Breast epithelium (tissue), 4 donors: ENCODE measurements at regions not wholly inside any gene's neighbourhood (a gene's known extent, or its start where the extent isn't known, plus 50 kb on each side); places are given as distances from the start of the nearest gene placed in this dataset.

Source experiments
- DNase-seq, 2 donors: peaks; one replicate each; pipeline ENCODE4 v3.0.0-alpha.2; 2019; ENCODE audit warnings: low spot score in 2 of 2
- H3K27ac ChIP-seq, 2 donors: fragments of 200-600 bp; sonication (generic) in 1 of 2; one replicate each; pipeline ENCODE4 v1.5.1; 2016 to 2019; ENCODE audit warnings: mild to moderate bottlenecking in 1 of 2
- H3K27me3 ChIP-seq, 2 donors: fragments of 200-600 bp; sonication (generic) in 1 of 2; one replicate each; pipeline versions ENCODE4 v1.5.1 to v1.6.0; 2017 to 2019; ENCODE audit warnings: control low read depth in 1 of 2, mild to moderate bottlenecking in 1 of 2
- H3K36me3 ChIP-seq: fragments of 200-600 bp; one replicate; pipeline ENCODE4 v1.5.1; 2019
- H3K4me1 ChIP-seq, 2 donors: fragments of 200-600 bp; sonication (generic); one replicate each; pipeline ENCODE4 v1.5.1; 2016 to 2019; ENCODE audit warnings: control low read depth in 1 of 2
- H3K4me3 ChIP-seq, 3 donors: fragments of 200-600 bp; sonication (generic); 1 replicate in 2 of 3; 2 replicates in 1 of 3; pipeline ENCODE4 v1.5.1; 2016 to 2019; ENCODE audit warnings: mild to moderate bottlenecking in 3 of 3, moderate library complexity in 2 of 3
- H3K9me3 ChIP-seq, 2 donors: fragments of 200-600 bp; sonication (generic) in 1 of 2; one replicate each; pipeline ENCODE4 v1.5.1; 2016 to 2019; ENCODE audit warnings: control low read depth in 1 of 2
- POLR2A ChIP-seq: fragments of 450-650 bp; IDR thresholded peaks from one replicate; pipeline ENCODE4 v1.6.1; 2016; ENCODE audit warnings: antibody characterized with exemption, mild to moderate bottlenecking, moderate library complexity
- POLR2AphosphoS5 ChIP-seq, 3 donors: sonication (generic); formaldehyde crosslinking; IDR thresholded peaks; one replicate each; pipeline ENCODE4 v1.6.1; 2017; ENCODE audit warnings: antibody characterized with exemption in 3 of 3
- intact Hi-C: fragments of 100-400 bp; cut with DNase I; formaldehyde crosslinking; loops from one replicate; pipeline ENCODE4 v1.15.1; 2023; ENCODE audit warnings: low total_unique reads
- TF ChIP-seq, protein P1 (sequence below), 3 donors: fragments of 450-650 bp; IDR thresholded peaks; one replicate each; pipeline ENCODE4 v1.5.1; 2016 to 2017; ENCODE audit warnings: antibody characterized with exemption in 3 of 3, mild to moderate bottlenecking in 3 of 3, moderate library complexity in 3 of 3

DNA sequence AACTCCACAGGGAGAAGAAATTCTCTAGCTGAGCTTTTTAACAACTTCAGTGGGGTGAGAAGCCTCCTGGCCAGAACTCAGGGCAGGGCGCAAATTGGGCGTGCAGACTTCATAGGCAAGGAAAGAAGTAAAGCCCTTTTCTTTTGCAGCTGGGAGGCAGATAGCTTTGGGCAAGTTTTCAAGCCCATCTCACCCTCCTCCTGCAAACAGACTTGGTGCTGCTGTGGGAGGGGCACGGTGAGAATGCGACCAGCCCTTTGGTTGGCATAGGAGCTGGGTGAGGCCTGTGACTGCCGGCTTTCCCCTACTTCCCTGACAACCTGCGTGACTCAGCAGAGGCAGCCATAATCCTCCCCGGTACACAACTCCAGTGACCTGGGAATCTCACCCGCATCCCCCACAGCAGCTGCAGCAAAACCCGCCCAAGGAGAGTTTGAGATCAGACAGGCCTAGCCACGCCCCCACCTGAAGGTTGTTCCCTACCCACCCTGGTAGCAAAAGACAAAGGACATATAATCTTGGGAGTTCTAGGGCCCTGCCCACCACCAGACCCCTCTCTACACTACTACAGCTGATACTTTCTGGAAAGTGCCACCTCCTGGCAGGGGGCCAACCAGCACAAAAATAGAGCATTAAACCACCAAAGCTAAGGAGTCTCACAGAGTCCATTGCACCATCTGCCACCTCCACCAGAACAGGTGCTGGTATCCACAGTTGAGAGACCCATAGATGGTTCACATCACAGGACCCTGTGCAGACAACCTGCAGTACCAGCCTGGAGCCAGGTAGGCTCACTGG lies 195.5 kb upstream of the CCL2 start:
- intact Hi-C loops, result no loop called here
- Histone ChIP-seq H3K27ac (no peak overlapping the region), H3K36me3 (no peaks in the 10 kb centered on the region), H3K27me3 (peaks cover 0 to 7% of the 10 kb centered on the region in 2 donors), H3K4me1 (no peaks in the 10 kb centered on the region), H3K4me3 (no peak overlapping the region), H3K9me3 (peaks cover 6 to 10% of the 10 kb centered on the region in 2 donors)
- TF ChIP-seq POLR2AphosphoS5 (IDR thresholded peaks at IDR 0.05), result no peak
- no peak for TF ChIP-seq POLR2A
- TF ChIP-seq, protein P1, sequence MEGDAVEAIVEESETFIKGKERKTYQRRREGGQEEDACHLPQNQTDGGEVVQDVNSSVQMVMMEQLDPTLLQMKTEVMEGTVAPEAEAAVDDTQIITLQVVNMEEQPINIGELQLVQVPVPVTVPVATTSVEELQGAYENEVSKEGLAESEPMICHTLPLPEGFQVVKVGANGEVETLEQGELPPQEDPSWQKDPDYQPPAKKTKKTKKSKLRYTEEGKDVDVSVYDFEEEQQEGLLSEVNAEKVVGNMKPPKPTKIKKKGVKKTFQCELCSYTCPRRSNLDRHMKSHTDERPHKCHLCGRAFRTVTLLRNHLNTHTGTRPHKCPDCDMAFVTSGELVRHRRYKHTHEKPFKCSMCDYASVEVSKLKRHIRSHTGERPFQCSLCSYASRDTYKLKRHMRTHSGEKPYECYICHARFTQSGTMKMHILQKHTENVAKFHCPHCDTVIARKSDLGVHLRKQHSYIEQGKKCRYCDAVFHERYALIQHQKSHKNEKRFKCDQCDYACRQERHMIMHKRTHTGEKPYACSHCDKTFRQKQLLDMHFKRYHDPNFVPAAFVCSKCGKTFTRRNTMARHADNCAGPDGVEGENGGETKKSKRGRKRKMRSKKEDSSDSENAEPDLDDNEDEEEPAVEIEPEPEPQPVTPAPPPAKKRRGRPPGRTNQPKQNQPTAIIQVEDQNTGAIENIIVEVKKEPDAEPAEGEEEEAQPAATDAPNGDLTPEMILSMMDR (IDR thresholded peaks at IDR 0.05), result no peak
- no peak for DNase-seq

- no peak for DNase-seq
- Histone ChIP-seq H3K27me3 (no peaks in the 10 kb centered on the region), H3K4me1 (no peaks in the 10 kb centered on the region), H3K27ac (no peak overlapping the region), H3K36me3 (no peaks in the 10 kb centered on the region), H3K9me3 (peaks cover 0 to 10% of the 10 kb centered on the region in 2 donors), H3K4me3 (no peak overlapping the region)
- TF ChIP-seq POLR2AphosphoS5 (IDR thresholded peaks at IDR 0.05), result no peak
- no peak for TF ChIP-seq POLR2A
- TF ChIP-seq, protein P1 (IDR thresholded peaks at IDR 0.05), result no peak
- intact Hi-C loops, result no loop called here
Measured at GRCh38 chr17:34066528-34066927, 188.6 kb upstream of the CCL2 start.

GRCh38 chr17:34067011-34067410 lies 188.1 kb upstream of the CCL2 start:
- Histone ChIP-seq H3K36me3 (no peaks in the 10 kb centered on the region), H3K27me3 (no peaks in the 10 kb centered on the region), H3K27ac (no peak overlapping the region), H3K4me3 (no peak overlapping the region), H3K4me1 (no peaks in the 10 kb centered on the region), H3K9me3 (peaks cover 0 to 10% of the 10 kb centered on the region in 2 donors)
- no peak for TF ChIP-seq POLR2A
- TF ChIP-seq, protein P1 (IDR thresholded peaks at IDR 0.05), result no peak
- TF ChIP-seq POLR2AphosphoS5 (IDR thresholded peaks at IDR 0.05), result no peak
- DNase-seq, result no peak
- intact Hi-C loops, result no loop called here

DNA sequence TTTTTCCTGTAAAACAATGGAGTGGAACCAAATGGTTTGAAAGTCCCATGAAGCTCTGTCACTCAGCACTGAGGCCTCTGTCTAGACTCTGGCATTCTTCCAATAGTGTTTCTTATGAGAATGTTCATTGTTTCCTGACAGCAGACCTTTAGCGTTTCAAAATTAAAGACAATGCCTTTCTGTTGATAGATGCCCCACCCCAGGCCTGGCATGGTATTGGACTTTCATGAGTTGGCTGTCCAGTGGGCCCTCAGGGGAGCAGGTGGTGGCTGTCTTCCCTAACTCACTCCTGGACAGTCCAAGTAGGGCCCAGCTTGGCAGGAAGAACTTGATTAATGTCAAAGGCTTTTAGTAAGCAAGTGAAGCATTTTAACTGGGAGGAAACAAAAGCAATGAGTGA lies 186.5 kb upstream of the CCL2 start:
- intact Hi-C loops, result no loop called here
- DNase-seq, result peak in 1 of 2 donors; percentile 61

DNA sequence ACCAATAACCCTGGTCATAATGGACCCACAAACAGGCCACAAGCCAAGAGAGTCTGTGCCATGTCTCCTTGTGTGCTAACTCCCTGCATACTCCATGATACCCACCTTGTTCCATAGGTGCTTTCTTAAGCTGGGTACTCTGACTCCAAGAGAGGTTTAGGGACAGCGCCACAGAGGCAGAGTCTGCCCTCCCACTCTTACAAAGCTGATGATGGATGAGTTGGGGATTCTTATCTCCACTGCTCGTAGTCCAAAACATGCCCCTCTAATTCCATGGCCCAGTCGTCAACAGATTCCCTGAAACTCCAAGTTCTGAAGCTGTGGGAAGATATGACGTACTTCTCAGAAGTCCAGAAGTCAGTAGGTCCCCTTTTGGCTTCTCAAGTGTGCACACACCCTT lies 184.4 kb upstream of the CCL2 start:
- DNase-seq, result no peak
- Histone ChIP-seq H3K36me3 (no peaks in the 10 kb centered on the region), H3K27me3 (no peaks in the 10 kb centered on the region), H3K4me3 (no peak overlapping the region), H3K4me1 (no peaks in the 10 kb centered on the region), H3K9me3 (no peaks in the 10 kb centered on the region), H3K27ac (no peak overlapping the region)
- no peak for TF ChIP-seq POLR2A
- TF ChIP-seq, protein P1 (IDR thresholded peaks at IDR 0.05), result no peak
- no peak for TF ChIP-seq POLR2AphosphoS5 (IDR thresholded peaks at IDR 0.05)
- intact Hi-C loops, result no loop called here

More for the DNA sequence above, 186.5 kb upstream of the CCL2 start:
- TF ChIP-seq POLR2AphosphoS5 (IDR thresholded peaks at IDR 0.05) (no peak), POLR2A (no peak)
- TF ChIP-seq, protein P1 (IDR thresholded peaks at IDR 0.05), result no peak
- Histone ChIP-seq H3K27ac (peak overlapping the region in 1 of 2 donors; percentile 33), H3K27me3 (no peaks in the 10 kb centered on the region), H3K36me3 (no peaks in the 10 kb centered on the region), H3K9me3 (peaks cover 0 to 5% of the 10 kb centered on the region in 2 donors), H3K4me3 (no peak overlapping the region), H3K4me1 (no peaks in the 10 kb centered on the region)
